HEK293 (cell line): ENCODE measurements at regions not wholly inside any gene's neighbourhood (a gene's known extent, or its start where the extent isn't known, plus 50 kb on each side); places are given as distances from the start of the nearest gene placed in this dataset.

Experiments
- CTCF ChIA-PET: fragments of 350-600 bp; formaldehyde crosslinking; extraction: SDS; loops from one replicate; lab custom pipeline; 2021; ENCODE audit warnings: antibody characterized with exemption; lab: Yijun Ruan, JAX
- POLR2A ChIA-PET: fragments of 300-600 bp; formaldehyde crosslinking; extraction: SDS; loops from one replicate; lab custom pipeline; 2020; ENCODE audit warnings: antibody characterized with exemption, inconsistent platforms; lab: Yijun Ruan, JAX
- H3K27ac ChIP-seq: fragments of 200-500 bp; sonication (Bioruptor generic); 2 replicates; pipeline ENCODE4 v1.5.1; 2014; ENCODE audit warnings: low read depth, low read length, control low read depth, inconsistent platforms; ENCODE audit errors: extremely low read depth
- H3K36me3 ChIP-seq, 2 experiments: fragments of 200-500 bp in 1 of 2; sonication (Bioruptor generic) in 1 of 2; 1 replicate in 1 of 2; 2 replicates in 1 of 2; pipeline ENCODE4 v1.5.1; 2014 to 2017; ENCODE audit warnings: inconsistent platforms in 2 of 2, low read length in 2 of 2; ENCODE audit not compliant: control insufficient read depth in 2 of 2, insufficient read depth in 1 of 2
- H3K4me1 ChIP-seq: fragments of 200-500 bp; sonication (Bioruptor generic); 2 replicates; pipeline ENCODE4 v1.5.1; 2014; ENCODE audit warnings: mild to moderate bottlenecking, low read length, inconsistent platforms; ENCODE audit not compliant: control insufficient read depth, insufficient read depth
- H3K4me3 ChIP-seq: 2 replicates; pipeline ENCODE4 v1.5.1; 2011; ENCODE audit warnings: low read depth, mild to moderate bottlenecking, control low read depth, low read length, moderate library complexity
- H3K9me3 ChIP-seq: fragments of 200-500 bp; sonication (Bioruptor generic); 2 replicates; pipeline ENCODE4 v1.5.1; 2014; ENCODE audit warnings: low read depth, low read length, inconsistent platforms; ENCODE audit not compliant: control insufficient read depth, insufficient read depth
- KLF16 ChIP-seq: fragments of 450-650 bp; formaldehyde crosslinking; IDR thresholded peaks from 2 replicates; pipeline ENCODE4 v1.5.1; 2017; ENCODE audit warnings: missing biosample characterization, missing genetic modification characterization
- TCF7L2 ChIP-seq: IDR thresholded peaks from 2 replicates; pipeline ENCODE4 v1.6.1; 2011; ENCODE audit warnings: low read depth, mild to moderate bottlenecking, inconsistent platforms, low read length, moderate library complexity, borderline replicate concordance
- ZEB2 ChIP-seq: fragments of 450-650 bp; formaldehyde crosslinking; IDR thresholded peaks from 2 replicates; pipeline ENCODE4 v1.5.1; 2016; ENCODE audit warnings: missing biosample characterization, missing genetic modification characterization
- ZNF274 ChIP-seq, 2 experiments: fragments of 200-500 bp in 1 of 2; fragments of 450-650 bp in 1 of 2; sonication (Bioruptor generic) in 1 of 2; formaldehyde crosslinking in 1 of 2; IDR thresholded peaks; 2 replicates each; pipeline versions ENCODE4 v1.5.1 to v1.6.1; 2014 to 2016; ENCODE audit warnings: borderline replicate concordance in 1 of 2, inconsistent platforms in 1 of 2, low read length in 1 of 2, missing biosample characterization in 1 of 2, missing genetic modification characterization in 1 of 2
- ZNF280D ChIP-seq: fragments of 450-650 bp; formaldehyde crosslinking; IDR thresholded peaks from 2 replicates; pipeline ENCODE4 v1.5.1; 2016; ENCODE audit warnings: missing biosample characterization, missing genetic modification characterization
- ZNF302 ChIP-seq: fragments of 450-650 bp; formaldehyde crosslinking; IDR thresholded peaks from 2 replicates; pipeline ENCODE4 v1.5.1; 2016; ENCODE audit warnings: missing biosample characterization, missing genetic modification characterization, low read depth
- ZNF37A ChIP-seq: fragments of 450-650 bp; IDR thresholded peaks from 2 replicates; pipeline ENCODE4 v1.5.1; 2018; ENCODE audit warnings: missing biosample characterization, missing genetic modification characterization
- ZNF433 ChIP-seq: fragments of 450-650 bp; formaldehyde crosslinking; IDR thresholded peaks from 2 replicates; pipeline ENCODE4 v1.5.1; 2016; ENCODE audit warnings: missing biosample characterization, missing genetic modification characterization, low read depth
- ZNF473 ChIP-seq: fragments of 450-650 bp; formaldehyde crosslinking; IDR thresholded peaks from 2 replicates; pipeline ENCODE4 v1.5.1; 2017; ENCODE audit warnings: missing biosample characterization, missing genetic modification characterization
- ZNF513 ChIP-seq: fragments of 450-650 bp; IDR thresholded peaks from 2 replicates; pipeline ENCODE4 v1.5.1; 2018; ENCODE audit warnings: missing biosample characterization, missing genetic modification characterization
- ZNF830 ChIP-seq: fragments of 450-650 bp; IDR thresholded peaks from 2 replicates; pipeline ENCODE4 v1.5.0; 2018; ENCODE audit warnings: missing biosample characterization, missing genetic modification characterization, low read depth, mild to moderate bottlenecking, moderate library complexity
- ZSCAN16 ChIP-seq: fragments of 450-650 bp; formaldehyde crosslinking; IDR thresholded peaks from 2 replicates; pipeline ENCODE4 v1.5.1; 2016; ENCODE audit warnings: missing biosample characterization, missing genetic modification characterization
- ZSCAN5A ChIP-seq: fragments of 450-650 bp; formaldehyde crosslinking; IDR thresholded peaks from 2 replicates; pipeline ENCODE4 v1.5.1; 2016; ENCODE audit warnings: missing biosample characterization, missing genetic modification characterization
- TF ChIP-seq, protein P1 (sequence below): fragments of 450-650 bp; formaldehyde crosslinking; IDR thresholded peaks from 2 replicates; pipeline ENCODE4 v1.5.1; 2017; ENCODE audit warnings: missing biosample characterization, missing genetic modification characterization
- TF ChIP-seq, protein P2 (sequence below): fragments of 450-650 bp; formaldehyde crosslinking; IDR thresholded peaks from 2 replicates; pipeline ENCODE4 v1.5.1; 2016; ENCODE audit warnings: missing biosample characterization, missing genetic modification characterization

- CTCF ChIA-PET: no interaction called here
- POLR2A ChIA-PET: no interaction called here
- TF ChIP-seq, protein P1, sequence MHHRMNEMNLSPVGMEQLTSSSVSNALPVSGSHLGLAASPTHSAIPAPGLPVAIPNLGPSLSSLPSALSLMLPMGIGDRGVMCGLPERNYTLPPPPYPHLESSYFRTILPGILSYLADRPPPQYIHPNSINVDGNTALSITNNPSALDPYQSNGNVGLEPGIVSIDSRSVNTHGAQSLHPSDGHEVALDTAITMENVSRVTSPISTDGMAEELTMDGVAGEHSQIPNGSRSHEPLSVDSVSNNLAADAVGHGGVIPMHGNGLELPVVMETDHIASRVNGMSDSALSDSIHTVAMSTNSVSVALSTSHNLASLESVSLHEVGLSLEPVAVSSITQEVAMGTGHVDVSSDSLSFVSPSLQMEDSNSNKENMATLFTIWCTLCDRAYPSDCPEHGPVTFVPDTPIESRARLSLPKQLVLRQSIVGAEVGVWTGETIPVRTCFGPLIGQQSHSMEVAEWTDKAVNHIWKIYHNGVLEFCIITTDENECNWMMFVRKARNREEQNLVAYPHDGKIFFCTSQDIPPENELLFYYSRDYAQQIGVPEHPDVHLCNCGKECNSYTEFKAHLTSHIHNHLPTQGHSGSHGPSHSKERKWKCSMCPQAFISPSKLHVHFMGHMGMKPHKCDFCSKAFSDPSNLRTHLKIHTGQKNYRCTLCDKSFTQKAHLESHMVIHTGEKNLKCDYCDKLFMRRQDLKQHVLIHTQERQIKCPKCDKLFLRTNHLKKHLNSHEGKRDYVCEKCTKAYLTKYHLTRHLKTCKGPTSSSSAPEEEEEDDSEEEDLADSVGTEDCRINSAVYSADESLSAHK (tag by site-specific recombination): no peak
- TF ChIP-seq, protein P2, sequence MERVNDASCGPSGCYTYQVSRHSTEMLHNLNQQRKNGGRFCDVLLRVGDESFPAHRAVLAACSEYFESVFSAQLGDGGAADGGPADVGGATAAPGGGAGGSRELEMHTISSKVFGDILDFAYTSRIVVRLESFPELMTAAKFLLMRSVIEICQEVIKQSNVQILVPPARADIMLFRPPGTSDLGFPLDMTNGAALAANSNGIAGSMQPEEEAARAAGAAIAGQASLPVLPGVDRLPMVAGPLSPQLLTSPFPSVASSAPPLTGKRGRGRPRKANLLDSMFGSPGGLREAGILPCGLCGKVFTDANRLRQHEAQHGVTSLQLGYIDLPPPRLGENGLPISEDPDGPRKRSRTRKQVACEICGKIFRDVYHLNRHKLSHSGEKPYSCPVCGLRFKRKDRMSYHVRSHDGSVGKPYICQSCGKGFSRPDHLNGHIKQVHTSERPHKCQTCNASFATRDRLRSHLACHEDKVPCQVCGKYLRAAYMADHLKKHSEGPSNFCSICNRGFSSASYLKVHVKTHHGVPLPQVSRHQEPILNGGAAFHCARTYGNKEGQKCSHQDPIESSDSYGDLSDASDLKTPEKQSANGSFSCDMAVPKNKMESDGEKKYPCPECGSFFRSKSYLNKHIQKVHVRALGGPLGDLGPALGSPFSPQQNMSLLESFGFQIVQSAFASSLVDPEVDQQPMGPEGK (tag by site-specific recombination): no peak
- TF ChIP-seq TCF7L2: no peak
- no peak for TF ChIP-seq ZSCAN16 (tag by site-specific recombination)
- TF ChIP-seq ZNF830: no peak
- no peak for TF ChIP-seq KLF16 (tag by site-specific recombination)
- TF ChIP-seq, all 188 proteins: peak for 0
- H3K36me3 ChIP-seq: no peaks in the 10 kb centered on the region
- H3K4me1 ChIP-seq: no peaks in the 10 kb centered on the region
- no peaks in the 10 kb centered on the region for H3K9me3 ChIP-seq
- no peak overlapping the region for H3K27ac ChIP-seq
- H3K4me3 ChIP-seq: no peak overlapping the region
These were observed 294.9 kb downstream of the SOX11 start for GRCh38 chr2:5986801-5987787.

GRCh38 chr2:5988120-5988519 lies 295.9 kb downstream of the SOX11 start:
- TF ChIP-seq ZNF280D (tag by site-specific recombination): no peak
- no peak for TF ChIP-seq ZNF433
- no peak for TF ChIP-seq ZNF274 (IDR thresholded peaks at IDR 0.05; ENCODE audit: low read length)
- TF ChIP-seq ZNF274 (tag by site-specific recombination; IDR thresholded peaks at IDR 0.05; ENCODE audit: borderline replicate concordance): no peak
- no peak for TF ChIP-seq ZNF302 (tag by site-specific recombination)
- TF ChIP-seq ZNF37A (tag by site-specific recombination): no peak
- TF ChIP-seq ZNF473 (tag by site-specific recombination): no peak
- ChIA-PET CTCF (no interaction called here), POLR2A (no interaction called here)
- Histone ChIP-seq H3K27ac (no peak overlapping the region), H3K9me3 (no peaks in the 10 kb centered on the region), H3K4me3 (no peak overlapping the region), H3K36me3 (no peaks in the 10 kb centered on the region), H3K4me1 (no peaks in the 10 kb centered on the region)

GRCh38 chr2:5990086-5990485 lies 297.9 kb downstream of the SOX11 start:
- CTCF ChIA-PET: no interaction called here
- Histone ChIP-seq H3K4me3 (no peak overlapping the region), H3K4me1 (no peaks in the 10 kb centered on the region)
- TF ChIP-seq ZEB2 (no peak), ZNF513 (tag by site-specific recombination) (no peak), ZSCAN5A (tag by site-specific recombination) (no peak)

More at GRCh38 chr2:5990086-5990485, 297.9 kb downstream of the SOX11 start:
- Histone ChIP-seq H3K36me3 (no peaks in the 10 kb centered on the region), H3K27ac (no peak overlapping the region), H3K9me3 (no peaks in the 10 kb centered on the region)
- POLR2A ChIA-PET: no interaction called here
